Colonic mucosa (tissue), 4 donors: ENCODE measurements at regions not wholly inside any gene's neighbourhood (a gene's known extent, or its start where the extent isn't known, plus 50 kb on each side); places are given as distances from the start of the nearest gene placed in this dataset.
"Not testable (repeated sequence)": the region's sequence is repeated elsewhere in the genome, so short reads cannot be mapped to it uniquely, and the experiment has no call there.

Source experiments
- DNase-seq: peaks from one replicate; pipeline ENCODE4 v3.0.0-alpha.2; 2020
- H3K27ac ChIP-seq: fragments of 200-600 bp; one replicate; pipeline ENCODE4 v1.8.0; 2021
- H3K27me3 ChIP-seq: fragments of 200-600 bp; one replicate; pipeline ENCODE4 v1.8.0; 2021
- H3K36me3 ChIP-seq: fragments of 200-600 bp; one replicate; pipeline ENCODE4 v1.8.0; 2021
- H3K4me1 ChIP-seq: fragments of 200-600 bp; one replicate; pipeline ENCODE4 v1.8.0; 2021; ENCODE audit warnings: mild to moderate bottlenecking
- H3K4me3 ChIP-seq: fragments of 200-600 bp; one replicate; pipeline ENCODE4 v1.8.0; 2021
- H3K9ac ChIP-seq, 2 donors: one replicate each; pipeline ENCODE4 v1.7.0; 2013; ENCODE audit warnings: control low read depth in 2 of 2, low read depth in 2 of 2, low read length in 2 of 2
- H3K9me3 ChIP-seq: fragments of 200-600 bp; one replicate; pipeline ENCODE4 v1.8.0; 2021
- CTCF ChIP-seq: fragments of 200-600 bp; IDR thresholded peaks from one replicate; pipeline ENCODE4 v1.8.0; 2022; ENCODE audit warnings: antibody characterized with exemption, mild to moderate bottlenecking
- intact Hi-C: fragments of 100-400 bp; cut with DNase I; formaldehyde crosslinking; loops from one replicate; pipeline ENCODE4 v1.14.1; 2022
- donor health status: healthy.
- donor health status: DM: no; HTN: no; CAD: no.
- donor health status: DM: no; HTN: no; CAD: no.

GRCh38 chr7:46756256-46756655 lies 825.7 kb downstream of the TNS3 start:
- Histone ChIP-seq H3K36me3 (no peaks in the 10 kb centered on the region), H3K4me3 (no peak overlapping the region), H3K27ac (no peak overlapping the region), H3K4me1 (no peaks in the 10 kb centered on the region), H3K9me3 (no peaks in the 10 kb centered on the region), H3K9ac (no peak overlapping the region), H3K27me3 (no peaks in the 10 kb centered on the region)
- TF ChIP-seq CTCF: no peak
- intact Hi-C loops: no loop called here
- no peak for DNase-seq

GRCh38 chr7:46755120-46756034 lies 826.5 kb downstream of the TNS3 start:
- Histone ChIP-seq H3K27me3 (no peaks in the 10 kb centered on the region), H3K9ac (no peak overlapping the region), H3K4me3 (no peak overlapping the region), H3K4me1 (no peaks in the 10 kb centered on the region), H3K27ac (no peak overlapping the region), H3K36me3 (no peaks in the 10 kb centered on the region), H3K9me3 (no peaks in the 10 kb centered on the region)
- no peak for DNase-seq
- intact Hi-C loops: no loop called here
- no peak for TF ChIP-seq CTCF

- H3K4me3 ChIP-seq: no peak overlapping the region
- TF ChIP-seq CTCF: no peak
- H3K36me3 ChIP-seq: no peaks in the 10 kb centered on the region
- no peak overlapping the region for H3K27ac ChIP-seq
- H3K4me1 ChIP-seq: no peaks in the 10 kb centered on the region
- intact Hi-C loops: no loop called here
- DNase-seq: no peak
- no peaks in the 10 kb centered on the region for H3K27me3 ChIP-seq
- H3K9me3 ChIP-seq: no peaks in the 10 kb centered on the region
- no peak overlapping the region for H3K9ac ChIP-seq
Measured at GRCh38 chr7:46754140-46754720, 827.7 kb downstream of the TNS3 start.

- Histone ChIP-seq H3K36me3 (no peaks in the 10 kb centered on the region), H3K9ac (no peak overlapping the region), H3K27me3 (no peaks in the 10 kb centered on the region), H3K4me1 (no peaks in the 10 kb centered on the region), H3K4me3 (no peak overlapping the region), H3K27ac (no peak overlapping the region), H3K9me3 (no peaks in the 10 kb centered on the region)
- intact Hi-C loops: no loop called here
- TF ChIP-seq CTCF: no peak
- no peak for DNase-seq
Measured at GRCh38 chr7:46753662-46754061, 828.2 kb downstream of the TNS3 start.

- Histone ChIP-seq H3K27ac (no peak overlapping the region), H3K4me3 (no peak overlapping the region), H3K4me1 (no peaks in the 10 kb centered on the region), H3K9me3 (no peaks in the 10 kb centered on the region), H3K9ac (no peak overlapping the region), H3K36me3 (no peaks in the 10 kb centered on the region), H3K27me3 (no peaks in the 10 kb centered on the region)
- TF ChIP-seq CTCF: no peak
- intact Hi-C loops: no loop called here
- DNase-seq: no peak
Measured at GRCh38 chr7:46752881-46753366, 829.0 kb downstream of the TNS3 start.

GRCh38 chr7:46751927-46752723 lies 829.8 kb downstream of the TNS3 start:
- intact Hi-C loops, H3K9me3 ChIP-seq, H3K27me3 ChIP-seq, H3K36me3 ChIP-seq, H3K4me1 ChIP-seq, DNase-seq, H3K27ac ChIP-seq, H3K9ac ChIP-seq, H3K4me3 ChIP-seq: not testable (repeated sequence)
